Heart left ventricle (tissue), 13 donors: ENCODE measurements at regions not wholly inside any gene's neighbourhood (a gene's known extent, or its start where the extent isn't known, plus 50 kb on each side); places are given as distances from the start of the nearest gene placed in this dataset.

Experiments
- CTCF ChIP-seq, 12 donors: fragments of 200-600 bp; sonication (generic) in 4 of 12; IDR thresholded peaks; one replicate each; pipeline versions ENCODE4 v1.5.0 to v1.8.0; 2018 to 2022; ENCODE audit warnings: antibody characterized with exemption in 12 of 12, mild to moderate bottlenecking in 5 of 12
- POLR2A ChIP-seq, 2 donors: fragments of 450-650 bp; IDR thresholded peaks; one replicate each; pipeline ENCODE4 v1.6.1; 2017; ENCODE audit warnings: antibody characterized with exemption in 2 of 2, mild to moderate bottlenecking in 2 of 2, moderate library complexity in 2 of 2
- donor health status: ischemic (EF 13 %, LVEDD 7.1; RV severe dilation, severe dysfunction).
- donor health status: DM: no; HTN: yes; CAD: no.
- donor health status: DM: no; HTN: no; CAD: no.
- donor health status: ischemic (EF 25% LVEDD 6.9; RV normal size, moderate dysfunction).
- donor health status: ischemic (EF 25% LVEDD 5.7; RV mildly dilated, moderate dysfunction).
- donor health status: ischemic (EF 35%, LVEDD 5.7; RV mildly dilated, moderate dysfunction).
- donor health status: nonischemic (EF 11% LVEDD 7.7; RV severe dilation, severe dysfunction).
- donor health status: DM: yes; HTN: yes; CAD: no.
- donor health status: PGD.
- donor health status: ischemic (EF 29% LVEDD 5.4; RV normal size, mild dysfunction).
- donor health status: nonischemic (EF 23%, LVEDD 6.1; RV moderate dilation, normal function).

- TF ChIP-seq CTCF (IDR thresholded peaks at IDR 0.05) (no peak), POLR2A (IDR thresholded peaks at IDR 0.05) (no peak)
Measured at GRCh38 chr3:88691081-88691480, 416.3 kb upstream of the EPHA3 start.
